HG03135 (cell line): ENCODE measurements at regions not wholly inside any gene's neighbourhood (a gene's known extent, or its start where the extent isn't known, plus 50 kb on each side); places are given as distances from the start of the nearest gene placed in this dataset.

Experiments used
- ATAC-seq: cut with Tn5 transposase; IDR thresholded peaks from one replicate; pipeline ENCODE4 v1.9.1; 2021; ENCODE audit warnings: mild to moderate bottlenecking, moderate library complexity; ENCODE audit not compliant: unreplicated experiment

DNA sequence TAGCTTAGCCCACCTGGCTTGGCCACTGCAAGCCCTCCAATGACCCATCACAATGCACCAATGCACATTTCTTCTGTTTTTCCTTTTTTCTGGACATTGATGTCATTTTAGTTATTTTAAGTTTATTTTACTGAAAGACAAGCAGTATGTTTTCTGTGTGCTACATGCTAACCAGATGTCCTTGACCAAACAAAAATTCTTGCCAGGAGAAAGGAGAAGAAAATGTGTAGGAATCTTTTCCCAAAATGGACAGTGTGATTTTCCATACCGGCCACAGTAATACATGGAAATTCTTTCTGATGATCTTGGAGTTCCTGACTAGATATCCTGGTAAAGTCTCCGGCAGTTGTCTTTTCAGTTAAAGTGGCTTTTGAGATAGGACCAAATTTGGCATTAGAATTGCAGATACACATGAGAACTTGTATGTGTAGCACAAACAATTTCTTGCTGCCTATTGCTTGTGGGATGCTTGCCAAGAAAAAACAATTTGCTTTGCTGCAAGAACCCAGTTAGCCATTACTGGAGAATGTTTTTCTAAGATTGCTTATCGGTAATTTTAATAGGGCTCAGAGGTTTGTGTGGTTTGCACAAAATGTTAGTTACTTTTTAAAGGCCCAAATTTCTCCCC lies 696.5 kb upstream of the CITED2 start:
- ATAC-seq = no peak

DNA sequence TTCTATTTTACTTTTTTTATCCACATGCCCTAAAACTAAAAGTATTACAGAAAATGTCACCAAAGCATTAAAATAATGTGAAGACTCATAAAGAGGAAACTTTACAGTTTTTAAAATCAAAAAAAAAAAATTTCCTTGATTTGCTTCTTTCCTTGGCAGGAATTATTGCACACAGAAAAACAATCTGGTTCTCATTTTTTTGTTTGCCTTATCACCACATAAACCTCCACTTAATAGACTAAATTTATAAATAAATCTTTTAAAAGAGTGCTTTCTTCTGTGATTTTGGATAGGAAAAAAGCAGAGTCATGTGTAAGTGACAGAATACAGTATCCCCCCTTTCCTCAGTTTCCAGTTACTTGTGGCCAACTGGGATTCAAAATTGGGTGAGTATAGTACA lies 695.1 kb upstream of the CITED2 start:
- ATAC-seq = no peak

DNA sequence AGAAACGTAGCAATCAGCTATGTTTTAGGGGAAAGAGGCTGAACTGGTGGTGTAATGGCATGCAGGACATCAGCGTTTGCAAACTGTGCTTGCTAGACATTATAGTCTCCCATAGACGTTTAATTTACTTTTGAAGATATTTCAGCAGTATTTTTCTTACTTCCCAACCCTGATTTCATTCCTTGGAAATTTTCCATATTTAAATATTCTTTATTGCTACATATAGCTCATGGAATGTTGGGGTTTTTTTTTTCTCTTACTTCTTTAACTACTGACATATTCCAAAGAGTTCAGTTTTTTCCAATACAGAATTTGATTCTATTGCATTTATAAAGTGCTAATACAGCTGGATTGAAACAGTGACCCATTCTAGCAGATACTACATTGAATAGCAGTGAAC lies 694.4 kb upstream of the CITED2 start:
- no peak for ATAC-seq

DNA sequence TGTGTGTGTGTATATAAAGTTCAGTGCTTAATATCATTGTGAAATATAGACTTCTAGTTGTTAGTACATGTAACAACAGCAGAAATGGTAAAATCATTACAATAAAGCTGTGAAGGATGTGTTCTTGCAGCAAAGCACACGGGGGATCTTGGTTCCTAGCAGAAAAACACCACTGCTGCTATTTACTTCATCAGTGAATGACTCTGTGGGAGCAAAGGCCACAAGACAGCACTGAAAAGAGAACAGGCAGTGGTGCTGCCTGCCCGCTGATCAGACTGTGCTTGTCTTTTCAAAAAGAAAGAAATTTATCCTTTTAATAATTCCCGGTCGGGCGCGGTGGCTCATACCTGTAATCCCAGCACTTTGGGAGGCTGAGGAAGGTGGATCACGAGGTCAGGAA lies 689.9 kb upstream of the CITED2 start:
- ATAC-seq = no peak

DNA sequence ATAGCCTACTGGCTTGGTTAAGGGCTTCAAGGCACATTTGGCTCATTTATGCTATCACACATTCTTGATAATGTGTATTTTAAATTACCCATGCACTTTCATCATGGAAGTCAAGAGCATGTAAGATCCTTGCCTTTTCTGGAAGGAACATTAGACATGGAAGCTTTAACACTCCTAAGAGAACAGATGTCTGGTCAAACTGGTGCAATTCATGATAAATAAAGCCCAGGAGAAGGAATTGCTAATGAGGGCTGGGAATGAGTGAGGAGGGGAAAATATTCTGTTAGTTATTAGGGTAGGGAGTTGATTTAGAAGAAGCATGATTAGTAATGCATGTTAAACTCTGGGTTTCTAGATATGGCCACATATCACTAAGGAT lies 688.6 kb upstream of the CITED2 start:
- ATAC-seq = no peak

DNA sequence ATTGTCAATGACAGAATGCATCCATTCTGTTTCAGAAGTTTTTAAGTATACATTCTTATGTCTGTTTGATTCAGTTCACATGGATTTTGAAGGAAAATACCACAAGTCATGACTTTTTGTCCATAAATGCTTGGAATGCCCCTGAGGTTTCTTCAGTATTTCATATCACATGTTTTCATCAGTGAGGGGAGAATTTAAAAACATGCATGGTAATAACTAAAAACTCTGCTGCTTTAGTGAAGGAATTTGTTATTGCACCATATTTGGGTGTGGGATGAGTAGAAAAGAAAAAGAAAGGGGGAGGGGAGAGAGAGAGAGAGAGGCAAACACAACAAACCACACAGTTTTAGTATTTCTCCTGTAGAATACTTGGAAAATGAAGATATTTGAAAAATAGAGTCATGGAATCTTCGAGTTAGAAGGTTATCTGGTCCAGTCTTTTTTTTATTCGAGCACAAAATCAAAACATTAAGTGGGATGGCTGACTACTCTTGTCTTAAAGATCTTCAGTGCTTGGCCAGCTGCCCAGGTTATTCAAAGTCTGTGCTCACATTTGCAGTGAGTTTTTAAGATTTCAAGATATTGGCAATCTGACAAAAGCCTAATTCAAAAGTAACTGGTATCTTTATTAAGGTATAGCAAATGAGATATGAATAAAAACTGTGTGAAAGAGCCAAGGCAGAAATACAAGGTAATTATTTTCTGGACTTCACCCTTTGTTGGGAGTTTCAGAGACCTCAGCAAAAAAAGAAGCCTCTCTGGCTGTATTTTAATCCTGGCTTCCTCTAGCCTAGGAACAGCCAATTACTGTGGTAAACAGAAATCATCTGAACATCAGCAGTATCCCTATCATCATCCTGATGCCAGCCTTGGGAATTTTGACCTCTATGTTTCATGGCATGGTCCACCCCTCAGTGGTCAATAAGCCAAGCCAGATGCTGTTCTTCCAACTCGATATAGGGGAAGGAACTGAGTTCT lies 687.9 kb upstream of the CITED2 start:
- ATAC-seq = no peak

DNA sequence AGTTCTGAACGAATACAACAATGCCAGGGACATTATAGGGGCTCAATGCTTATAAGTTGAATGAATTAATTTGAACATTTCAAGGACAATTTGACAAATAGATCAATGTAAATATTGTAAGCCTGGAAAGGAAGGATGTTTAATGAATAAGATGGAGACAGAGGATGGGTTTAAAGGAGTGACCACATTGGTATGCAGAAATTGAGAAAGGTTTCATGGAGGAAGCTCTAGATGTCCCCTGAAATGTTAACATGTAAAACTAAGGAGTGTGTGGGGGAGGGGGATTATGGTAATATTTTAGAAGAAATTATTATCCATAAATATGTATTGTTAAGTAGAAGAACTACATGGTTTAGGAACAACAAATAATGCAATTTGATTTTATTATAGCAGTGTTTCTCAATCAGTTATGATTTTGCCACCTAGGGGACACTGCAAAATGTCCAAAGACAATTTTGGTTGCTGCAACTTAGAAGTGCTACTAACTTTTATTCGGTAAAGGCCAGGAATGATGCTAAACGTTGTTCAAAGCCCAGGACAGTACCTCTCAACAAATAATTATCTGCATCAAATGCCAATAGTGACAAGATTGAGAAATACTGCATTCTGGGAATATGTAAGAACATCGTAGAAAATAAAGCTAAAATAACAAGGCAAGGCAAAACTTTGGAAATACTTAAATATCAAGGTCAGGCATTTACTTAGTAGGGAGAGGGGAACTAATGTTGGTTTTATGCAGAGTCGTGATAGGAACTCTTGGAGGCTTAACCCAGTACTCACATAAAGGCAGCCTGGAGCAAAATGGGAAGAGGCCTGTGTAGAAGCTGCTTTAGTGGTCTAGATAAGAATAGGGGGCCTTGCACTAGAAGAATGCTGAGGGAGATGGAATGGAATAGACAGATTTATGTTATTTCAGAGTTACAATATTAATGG lies 686.9 kb upstream of the CITED2 start:
- no peak for ATAC-seq

DNA sequence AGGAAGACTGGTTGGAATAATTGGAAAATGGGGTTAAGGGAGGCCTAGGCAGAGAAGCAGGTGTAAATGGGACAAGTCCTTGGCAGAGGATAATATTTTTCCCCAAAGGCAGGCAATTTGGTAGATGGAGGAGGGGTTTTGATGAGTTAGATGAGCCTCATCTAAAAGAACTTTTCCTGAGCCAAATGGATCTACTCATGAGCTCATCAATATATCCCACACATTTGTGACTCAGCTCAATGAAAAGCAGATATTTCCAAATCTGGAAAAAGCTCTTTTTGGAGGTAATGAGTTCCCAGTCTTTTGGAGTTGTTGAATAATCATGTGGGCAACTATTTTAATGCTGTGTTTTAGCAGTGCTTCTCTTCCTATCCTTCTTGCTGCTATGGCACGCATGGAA lies 685.5 kb upstream of the CITED2 start:
- ATAC-seq = no peak

DNA sequence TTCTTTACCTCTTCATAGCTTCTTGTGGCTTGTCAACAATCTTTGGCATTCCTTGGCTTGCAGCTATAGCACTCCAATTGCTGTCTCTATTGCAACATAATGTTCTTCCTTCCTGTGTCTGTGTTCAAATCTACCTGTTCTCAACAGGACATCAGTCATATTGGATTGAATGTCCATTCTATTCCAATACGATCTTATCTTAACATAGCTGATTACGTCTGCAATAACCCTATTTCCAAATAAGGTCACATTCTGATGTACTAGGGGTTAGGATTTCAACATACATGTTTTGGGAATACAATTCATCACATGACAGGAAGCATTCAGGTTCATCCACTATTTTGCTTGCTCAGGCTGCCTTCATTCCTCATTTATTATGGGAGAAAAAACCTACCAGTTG lies 684.4 kb upstream of the CITED2 start:
- no peak for ATAC-seq

DNA sequence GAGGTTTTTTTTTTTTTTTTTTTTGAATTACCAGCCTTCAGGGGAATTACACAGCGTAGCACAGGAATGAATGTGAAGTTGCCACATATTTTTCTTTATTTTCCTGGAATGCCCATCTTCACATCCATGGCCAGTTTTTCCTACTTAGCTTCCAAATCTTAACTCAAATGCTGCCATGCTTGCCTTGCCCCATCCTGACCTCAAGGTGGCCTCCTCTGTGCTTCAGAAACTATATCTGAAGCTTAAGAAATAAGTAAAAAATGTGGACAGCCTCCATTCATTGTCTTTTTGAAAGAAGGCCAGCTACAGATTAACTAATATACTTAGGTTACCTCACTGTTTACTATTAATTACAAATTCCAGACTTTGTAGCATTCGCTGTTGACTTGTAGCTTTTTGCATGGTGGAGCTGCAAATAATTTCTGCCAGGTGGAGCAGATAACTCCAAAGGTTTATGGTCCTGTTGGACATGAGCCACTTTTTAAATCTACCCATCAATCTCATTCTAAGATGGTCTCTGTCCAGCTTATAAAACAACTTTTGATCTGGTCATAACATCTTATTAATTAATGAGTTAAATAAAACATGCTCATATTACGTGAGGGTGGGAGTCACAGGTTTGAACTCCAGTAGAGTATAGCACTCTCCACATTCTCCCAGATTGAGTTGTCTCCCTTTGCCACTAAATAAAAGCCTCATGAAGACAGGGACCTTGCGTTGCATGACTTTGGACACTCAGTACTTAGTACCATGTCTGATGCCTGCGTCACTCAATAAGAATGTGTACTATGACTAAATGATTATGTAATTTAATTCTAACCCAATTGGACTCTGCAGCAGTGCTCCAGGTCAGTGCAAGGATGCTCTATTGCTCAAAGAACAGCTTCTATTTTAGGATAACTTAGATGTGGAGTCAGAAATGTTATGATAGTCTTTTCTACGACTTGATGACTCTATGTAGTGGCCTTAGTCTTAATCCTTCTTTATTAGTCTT lies 678.6 kb upstream of the CITED2 start:
- no peak for ATAC-seq

DNA sequence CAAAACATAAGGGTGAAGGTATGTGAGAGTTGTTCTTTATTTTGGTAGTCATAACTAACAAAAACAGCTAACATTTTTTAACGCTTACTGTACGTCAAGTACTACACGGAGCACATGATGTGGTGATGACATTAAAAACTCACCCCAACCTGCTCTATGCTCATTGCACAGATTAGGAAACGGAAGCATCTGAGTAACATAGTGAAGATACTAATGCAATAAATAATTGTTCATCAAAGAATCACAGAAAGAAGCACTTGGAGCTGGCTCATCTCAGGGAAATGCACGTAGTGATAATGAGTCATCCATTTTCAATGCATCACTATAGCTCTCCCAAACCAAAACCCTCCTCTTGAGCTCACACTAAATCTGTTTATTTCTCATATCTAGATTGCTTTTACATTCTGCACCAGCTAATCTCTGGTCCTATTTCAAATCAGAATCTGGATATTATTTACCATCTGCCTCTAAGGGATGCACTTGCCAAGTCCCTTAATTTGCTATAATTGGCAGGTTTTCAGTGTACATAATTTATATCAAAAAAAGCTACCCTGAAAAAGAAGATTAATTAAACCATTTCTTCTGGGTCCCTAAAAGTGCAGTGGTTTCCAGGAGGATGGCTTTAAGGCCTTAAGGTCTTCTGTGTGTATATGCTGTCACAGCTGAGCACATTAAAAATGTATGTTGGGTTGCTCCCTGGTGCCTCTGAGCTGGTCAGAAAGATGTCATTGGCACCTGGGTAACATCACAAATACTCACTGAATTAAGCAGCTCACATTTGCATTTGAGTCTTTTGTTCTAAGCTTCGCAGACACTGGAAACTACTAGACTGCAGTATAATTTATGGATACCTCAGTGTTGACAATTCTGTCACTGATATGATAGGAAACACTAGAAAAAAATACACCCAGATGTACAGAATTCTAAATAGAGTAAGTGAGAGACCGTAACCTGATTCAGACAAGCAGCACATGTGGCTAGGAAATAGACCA lies 677.4 kb upstream of the CITED2 start:
- ATAC-seq = no peak

DNA sequence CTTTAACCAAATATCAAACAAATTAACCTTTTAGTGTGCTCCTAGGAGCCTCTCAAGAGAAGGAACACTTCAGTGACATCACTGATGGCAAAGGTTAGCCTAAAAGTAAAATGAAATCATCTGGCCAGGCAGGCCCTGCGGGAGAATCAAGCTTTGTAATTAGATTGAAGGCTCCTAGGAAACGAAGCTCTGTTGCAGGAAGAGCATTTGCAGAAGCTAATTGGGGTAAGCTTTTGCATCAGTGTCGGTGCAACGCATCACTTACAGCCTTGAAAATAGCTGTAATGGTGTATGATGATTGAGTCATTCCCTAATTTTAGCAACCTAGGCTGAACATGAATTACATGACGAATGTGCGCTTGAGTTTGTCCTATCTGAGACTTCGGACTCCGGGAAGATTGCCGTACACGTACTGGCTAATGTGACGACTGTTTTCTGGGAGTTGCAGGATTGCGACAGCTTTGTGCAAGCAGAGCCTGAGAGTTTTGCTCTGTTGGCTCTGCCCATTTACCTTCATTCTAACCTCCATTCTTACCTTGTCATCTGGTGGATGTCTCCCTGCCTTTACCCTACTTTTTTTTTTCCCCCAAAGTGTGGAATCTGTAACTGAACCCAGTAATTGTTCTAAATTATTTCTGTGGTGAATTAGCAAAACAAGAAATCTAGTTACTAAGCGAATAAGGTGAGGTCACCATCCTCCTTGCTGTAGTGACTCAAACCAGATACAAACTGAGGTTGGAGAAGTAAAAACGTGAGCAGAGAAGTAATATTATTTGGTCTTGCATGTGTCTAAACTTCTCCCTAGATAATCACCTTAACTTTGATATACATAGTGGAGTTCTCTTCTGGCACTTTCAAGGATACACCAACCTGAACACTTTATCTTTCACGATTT lies 675.9 kb upstream of the CITED2 start:
- ATAC-seq = no peak

DNA sequence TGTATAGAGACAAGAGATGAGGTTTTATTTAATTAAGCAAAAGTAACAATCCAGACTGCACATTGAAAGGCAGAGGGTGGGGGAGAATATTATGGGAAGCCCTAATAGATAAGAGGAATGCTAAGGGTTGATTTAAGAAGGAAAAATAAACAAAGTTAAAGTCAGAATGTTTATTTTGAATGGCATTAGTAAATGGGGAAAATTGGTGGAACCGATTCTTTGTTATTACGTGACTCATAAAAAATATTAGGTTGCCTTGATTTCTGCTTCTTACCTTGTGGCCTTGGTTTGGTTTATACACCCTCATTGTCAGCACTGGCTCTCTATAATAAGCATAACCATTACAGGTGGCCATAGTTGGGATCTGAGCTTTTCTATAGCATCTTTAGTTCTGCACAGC lies 674.8 kb upstream of the CITED2 start:
- ATAC-seq = no peak

DNA sequence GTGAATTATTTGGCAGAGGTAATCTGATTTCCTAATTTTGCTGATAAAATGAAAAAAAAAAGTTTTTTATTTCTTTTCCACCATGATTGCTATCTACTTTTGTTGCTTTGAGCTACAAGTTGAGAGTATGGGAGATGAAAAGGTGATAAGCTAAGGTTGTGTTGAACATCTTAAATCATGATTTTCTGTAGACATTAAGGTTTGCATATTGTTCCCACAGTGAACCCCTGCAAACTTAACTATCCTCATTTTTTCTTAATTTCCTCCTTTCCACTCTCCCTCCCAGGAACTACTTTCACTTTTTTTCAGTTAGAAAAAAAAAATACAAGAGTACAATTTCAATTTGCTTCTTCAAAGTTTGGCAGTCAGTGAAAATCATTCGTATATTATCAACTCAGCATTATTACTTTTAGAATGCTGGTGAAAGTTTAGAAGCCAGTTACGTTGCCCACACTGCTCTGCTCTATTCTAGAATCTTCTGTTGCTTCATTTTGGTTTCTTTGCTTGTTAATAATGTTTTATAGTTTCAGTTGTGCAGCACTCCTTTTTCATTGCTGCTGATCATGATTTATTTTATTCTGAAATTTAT lies 673.8 kb upstream of the CITED2 start:
- no peak for ATAC-seq

DNA sequence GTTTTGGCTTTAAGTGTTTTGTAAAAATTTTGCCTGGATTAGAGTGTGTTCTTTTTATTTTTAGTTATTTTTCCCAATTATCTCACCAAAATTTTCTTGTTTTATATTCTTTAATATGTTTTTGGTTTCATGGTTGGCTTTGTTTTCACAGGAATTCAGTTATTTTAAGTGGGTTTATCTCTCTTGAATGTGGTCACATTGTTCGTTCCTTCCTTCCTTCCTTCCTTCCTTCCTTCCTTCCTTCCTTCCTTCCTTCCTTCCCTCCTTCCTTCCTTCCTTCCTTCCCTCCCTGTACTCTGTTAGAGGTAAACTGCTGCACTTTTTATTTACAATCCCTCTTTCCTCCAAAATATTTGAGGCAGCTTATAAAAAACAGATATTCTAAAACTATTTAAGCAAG lies 672.9 kb upstream of the CITED2 start:
- no peak for ATAC-seq

DNA sequence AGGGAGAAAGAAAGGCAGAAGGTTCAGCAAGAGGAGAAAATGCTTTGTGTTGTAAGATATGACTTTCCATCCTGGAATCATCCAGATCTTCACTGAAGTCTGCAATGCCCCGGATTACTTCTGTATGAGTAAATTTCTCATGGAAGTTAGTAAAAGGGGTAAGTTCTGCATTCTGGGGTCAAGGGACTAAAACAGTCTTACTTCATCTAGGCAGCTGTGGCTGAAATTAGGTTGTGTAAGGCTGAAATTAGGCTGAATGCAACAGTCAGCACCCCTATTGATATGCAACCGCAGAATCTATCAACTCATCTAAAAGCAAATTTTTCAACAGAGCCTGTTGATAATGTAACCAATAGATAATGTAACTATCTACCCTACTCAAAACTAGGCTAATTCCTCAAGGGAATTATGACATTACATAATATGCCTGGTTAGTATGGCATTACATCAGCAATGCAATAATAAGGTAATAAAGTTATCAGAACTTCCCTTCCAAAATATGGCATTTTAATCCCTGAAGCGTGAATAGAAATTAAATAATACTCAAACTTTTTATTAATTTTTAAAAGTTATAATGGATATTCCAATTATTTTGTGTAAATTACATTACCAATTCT lies 671.7 kb upstream of the CITED2 start:
- no peak for ATAC-seq

DNA sequence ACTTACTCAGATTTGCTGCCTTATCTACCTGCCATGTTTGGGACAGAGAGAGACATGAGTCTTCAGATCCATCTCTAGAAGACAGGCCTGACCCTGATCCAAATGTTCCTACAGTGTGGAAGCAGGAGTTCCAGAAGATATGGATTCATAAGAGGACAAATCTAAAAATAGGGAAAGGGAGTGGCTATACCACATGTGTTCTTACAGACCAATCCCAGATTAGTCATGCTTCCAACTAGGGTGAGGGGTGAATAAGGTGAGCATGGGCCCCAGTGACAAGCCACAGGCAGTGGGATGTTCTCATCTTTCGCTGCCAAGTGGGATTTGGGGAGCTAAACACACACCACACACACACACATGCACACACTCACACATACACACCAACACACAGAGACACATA lies 670.7 kb upstream of the CITED2 start:
- ATAC-seq = no peak
